Keratinocyte (primary cell): ENCODE measurements at regions not wholly inside any gene's neighbourhood (a gene's known extent, or its start where the extent isn't known, plus 50 kb on each side); places are given as distances from the start of the nearest gene placed in this dataset.

Experiments
- DNase-seq: peaks from one replicate; pipeline ENCODE4 v3.0.0-alpha.2; 2011; ENCODE audit warnings: low read depth, missing footprints, low spot score
- FAIRE-seq: peaks from 2 replicates; lab custom pipeline; 2011; peaks lifted over from hg19 to GRCh38; lab: Jason Lieb, UNC
- H2AFZ ChIP-seq: 2 replicates; pipeline ENCODE4 v1.6.0; 2012; ENCODE audit warnings: low read length, control low read depth, inconsistent platforms; ENCODE audit not compliant: control insufficient read depth
- H3K27ac ChIP-seq: 2 replicates; pipeline ENCODE4 v1.5.1; 2011; ENCODE audit warnings: low read length; ENCODE audit not compliant: control insufficient read depth, insufficient read depth
- H3K27me3 ChIP-seq: 3 replicates; pipeline ENCODE4 v1.6.0; 2011; ENCODE audit warnings: low read length; ENCODE audit not compliant: control insufficient read depth, insufficient read depth; ENCODE audit errors: extremely low read depth
- H3K36me3 ChIP-seq, 2 experiments: 2 replicates in 1 of 2; 3 replicates in 1 of 2; pipeline ENCODE4 v1.5.1; 2011; ENCODE audit warnings: low read length in 2 of 2, mild to moderate bottlenecking in 1 of 2; ENCODE audit not compliant: control insufficient read depth in 2 of 2, insufficient read depth in 2 of 2; ENCODE audit errors: extremely low read depth in 1 of 2
- H3K4me1 ChIP-seq: 3 replicates; pipeline ENCODE4 v1.5.1; 2011; ENCODE audit warnings: low read length; ENCODE audit not compliant: control insufficient read depth, insufficient read depth; ENCODE audit errors: extremely low read depth
- H3K4me2 ChIP-seq: 3 replicates; pipeline ENCODE4 v1.6.0; 2011; ENCODE audit warnings: low read depth, low read length; ENCODE audit not compliant: control insufficient read depth, insufficient read depth; ENCODE audit errors: extremely low read depth
- H3K4me3 ChIP-seq, 3 experiments: fragments of 200-600 bp in 1 of 3; sonication (generic) in 1 of 3; 2 replicates in 2 of 3; 3 replicates in 1 of 3; pipeline ENCODE4 v1.5.1; 2011 to 2016; ENCODE audit warnings: low read length in 3 of 3, mild to moderate bottlenecking in 3 of 3, control low read depth in 2 of 3, inconsistent platforms in 1 of 3, low read depth in 1 of 3, mixed read lengths in 1 of 3, mixed run types in 1 of 3, moderate library complexity in 1 of 3; ENCODE audit not compliant: control insufficient read depth in 2 of 3, insufficient read depth in 2 of 3; ENCODE audit errors: extremely low read depth in 1 of 3
- H3K79me2 ChIP-seq: 2 replicates; pipeline ENCODE4 v1.6.0; 2012; ENCODE audit warnings: low read length; ENCODE audit not compliant: control insufficient read depth, insufficient read depth
- H3K9ac ChIP-seq: 3 replicates; pipeline ENCODE4 v1.6.0; 2011; ENCODE audit warnings: low read length; ENCODE audit not compliant: control insufficient read depth, insufficient read depth; ENCODE audit errors: extremely low read depth
- H3K9me1 ChIP-seq: 3 replicates; pipeline ENCODE4 v1.6.0; 2011; ENCODE audit warnings: low read length; ENCODE audit not compliant: control insufficient read depth, insufficient read depth; ENCODE audit errors: extremely low read depth
- H3K9me3 ChIP-seq: 2 replicates; pipeline ENCODE4 v1.5.1; 2012; ENCODE audit warnings: low read depth, low read length; ENCODE audit not compliant: control insufficient read depth
- H4K20me1 ChIP-seq: 3 replicates; pipeline ENCODE4 v1.6.0; 2011; ENCODE audit warnings: low read length; ENCODE audit not compliant: control insufficient read depth, insufficient read depth; ENCODE audit errors: extremely low read depth
- EZH2 ChIP-seq: IDR thresholded peaks from one replicate; pipeline ENCODE4 v1.6.1; 2012; ENCODE audit warnings: inconsistent platforms, mild to moderate bottlenecking, low read length, moderate library complexity
- dilution Hi-C: fragments of 300-500 bp; cut with MboI; formaldehyde crosslinking; loops from one replicate; pipeline ENCODE4 v1.7.0; 2020; ENCODE audit warnings: low sequenced_read_pairs; ENCODE audit not compliant: extremely low pct_ligation_motif_present
- TF ChIP-seq, protein P1 (sequence below), 3 experiments: IDR thresholded peaks in 1 of 3; conservative IDR thresholded peaks in 1 of 3; optimal IDR thresholded peaks in 1 of 3; 2 replicates in 2 of 3; 3 replicates in 1 of 3; pipeline versions ENCODE3 to v1.5.1; 2011; ENCODE audit warnings: low read length in 3 of 3, mild to moderate bottlenecking in 3 of 3, moderate library complexity in 2 of 3, control low read depth in 1 of 3, inconsistent platforms in 1 of 3; ENCODE audit not compliant: insufficient read depth in 2 of 3; ENCODE audit errors: extremely low read depth in 1 of 3

DNA sequence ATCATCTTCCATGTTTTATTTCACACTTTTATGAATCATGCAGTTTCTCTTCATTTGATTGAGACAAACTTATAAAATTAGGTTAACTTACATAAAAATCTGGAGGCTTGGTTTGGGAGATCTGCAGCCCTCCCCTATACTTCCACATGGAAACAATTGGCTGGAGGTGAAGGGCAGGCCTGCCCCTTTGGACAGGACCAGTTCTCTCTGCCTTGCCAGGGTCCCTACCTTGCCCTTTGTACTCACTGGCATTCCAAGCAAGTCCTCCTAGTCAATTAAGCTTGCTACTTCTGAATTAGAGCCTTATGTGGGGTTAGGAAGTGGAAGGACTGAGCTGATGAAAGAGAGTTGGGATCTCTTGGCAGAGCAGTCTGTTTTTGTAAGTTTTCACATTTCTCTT is 257.3 kb downstream of the GAS1 start:
- Histone ChIP-seq H3K4me3 (no peak overlapping the region), H4K20me1 (no peaks in the 10 kb centered on the region), H3K27ac (no peak overlapping the region), H3K79me2 (no peaks in the 10 kb centered on the region), H3K27me3 (no peaks in the 10 kb centered on the region), H3K36me3 (no peaks in the 10 kb centered on the region), H2AFZ (no peak overlapping the region), H3K4me1 (no peaks in the 10 kb centered on the region), H3K9me3 (no peaks in the 10 kb centered on the region), H3K9me1 (no peaks in the 10 kb centered on the region), H3K9ac (no peak overlapping the region), H3K4me2 (no peak overlapping the region)
- TF ChIP-seq EZH2: no peak
- TF ChIP-seq, protein P1, sequence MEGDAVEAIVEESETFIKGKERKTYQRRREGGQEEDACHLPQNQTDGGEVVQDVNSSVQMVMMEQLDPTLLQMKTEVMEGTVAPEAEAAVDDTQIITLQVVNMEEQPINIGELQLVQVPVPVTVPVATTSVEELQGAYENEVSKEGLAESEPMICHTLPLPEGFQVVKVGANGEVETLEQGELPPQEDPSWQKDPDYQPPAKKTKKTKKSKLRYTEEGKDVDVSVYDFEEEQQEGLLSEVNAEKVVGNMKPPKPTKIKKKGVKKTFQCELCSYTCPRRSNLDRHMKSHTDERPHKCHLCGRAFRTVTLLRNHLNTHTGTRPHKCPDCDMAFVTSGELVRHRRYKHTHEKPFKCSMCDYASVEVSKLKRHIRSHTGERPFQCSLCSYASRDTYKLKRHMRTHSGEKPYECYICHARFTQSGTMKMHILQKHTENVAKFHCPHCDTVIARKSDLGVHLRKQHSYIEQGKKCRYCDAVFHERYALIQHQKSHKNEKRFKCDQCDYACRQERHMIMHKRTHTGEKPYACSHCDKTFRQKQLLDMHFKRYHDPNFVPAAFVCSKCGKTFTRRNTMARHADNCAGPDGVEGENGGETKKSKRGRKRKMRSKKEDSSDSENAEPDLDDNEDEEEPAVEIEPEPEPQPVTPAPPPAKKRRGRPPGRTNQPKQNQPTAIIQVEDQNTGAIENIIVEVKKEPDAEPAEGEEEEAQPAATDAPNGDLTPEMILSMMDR (optimal IDR thresholded peaks at IDR 0.05 in 1 of 3, IDR thresholded peaks at IDR 0.05 in 1 of 3, conservative IDR thresholded peaks at IDR 0.05 in 1 of 3; ENCODE audit: extremely low read depth in 1 of 3, insufficient read depth in 2 of 3, low read length in 3 of 3): no peak
- DNase-seq: no peak
- no peak for FAIRE-seq
- dilution Hi-C loops: no loop called here

DNA sequence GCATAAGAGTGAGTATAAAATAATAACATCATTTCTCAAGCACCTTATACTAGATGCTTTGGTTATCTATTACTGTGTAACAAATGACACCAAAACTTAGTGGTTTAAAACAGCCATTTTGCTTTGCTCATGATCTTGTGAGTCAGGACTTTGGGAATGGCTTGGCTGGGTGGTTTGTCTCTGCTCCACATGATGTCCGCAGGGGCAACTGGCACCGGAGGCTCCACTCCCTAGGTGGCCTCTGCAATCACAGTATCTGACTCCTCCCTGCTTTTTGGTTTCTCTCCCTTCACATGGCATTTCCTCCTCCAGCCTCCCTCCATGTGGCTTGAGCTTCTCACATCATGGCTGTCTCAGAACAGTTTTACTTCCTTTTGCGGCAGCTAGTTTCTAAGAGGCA is 259.5 kb downstream of the GAS1 start:
- Histone ChIP-seq H2AFZ (no peak overlapping the region), H4K20me1 (no peaks in the 10 kb centered on the region)
- dilution Hi-C loops: no loop called here

More for the DNA sequence above, 259.5 kb downstream of the GAS1 start:
- DNase-seq (no peak), FAIRE-seq (peak; percentile 20)
- Histone ChIP-seq H3K9me1 (no peaks in the 10 kb centered on the region), H3K36me3 (no peaks in the 10 kb centered on the region), H3K27ac (no peak overlapping the region), H3K9me3 (no peaks in the 10 kb centered on the region), H3K4me3 (no peak overlapping the region), H3K4me2 (no peak overlapping the region), H3K79me2 (no peaks in the 10 kb centered on the region), H3K4me1 (no peaks in the 10 kb centered on the region), H3K9ac (no peak overlapping the region), H3K27me3 (no peaks in the 10 kb centered on the region)
- no peak for TF ChIP-seq EZH2
- TF ChIP-seq, protein P1 (optimal IDR thresholded peaks at IDR 0.05 in 1 of 3, IDR thresholded peaks at IDR 0.05 in 1 of 3, conservative IDR thresholded peaks at IDR 0.05 in 1 of 3; ENCODE audit: extremely low read depth in 1 of 3, insufficient read depth in 2 of 3, low read length in 3 of 3): no peak
